H9 (cell line): ENCODE measurements at regions not wholly inside any gene's neighbourhood (a gene's known extent, or its start where the extent isn't known, plus 50 kb on each side); places are given as distances from the start of the nearest gene placed in this dataset.

Experiments
- DNase-seq: peaks from one replicate; pipeline ENCODE4 v3.0.0-alpha.2; 2017
- H2AFZ ChIP-seq: one replicate; pipeline ENCODE4 v1.6.1; 2013; ENCODE audit warnings: mild to moderate bottlenecking, low read length, control low read depth, moderate library complexity
- H2AK5ac ChIP-seq: 2 replicates; pipeline ENCODE4 v1.6.1; 2013; ENCODE audit warnings: low read length, control low read depth, mixed read lengths; ENCODE audit not compliant: insufficient read length
- H2BK120ac ChIP-seq: one replicate; pipeline ENCODE4 v1.6.1; 2013; ENCODE audit warnings: low read depth, mild to moderate bottlenecking, low read length, control low read depth, inconsistent platforms; ENCODE audit not compliant: poor library complexity, severe bottlenecking
- H2BK12ac ChIP-seq: 2 replicates; pipeline ENCODE4 v1.6.1; 2013; ENCODE audit warnings: low read length, control low read depth, mixed read lengths, low read depth; ENCODE audit not compliant: insufficient read length
- H2BK15ac ChIP-seq: 2 replicates; pipeline ENCODE4 v1.6.1; 2013; ENCODE audit warnings: low read depth, low read length, control low read depth
- H2BK20ac ChIP-seq: one replicate; pipeline ENCODE4 v1.6.1; 2013; ENCODE audit warnings: low read depth, mild to moderate bottlenecking, low read length, control low read depth, inconsistent platforms; ENCODE audit not compliant: poor library complexity, severe bottlenecking
- H2BK5ac ChIP-seq: 2 replicates; pipeline ENCODE4 v1.6.1; 2013; ENCODE audit warnings: low read length, control low read depth, mixed read lengths; ENCODE audit not compliant: insufficient read length
- H3K14ac ChIP-seq: 2 replicates; pipeline ENCODE4 v1.6.1; 2013; ENCODE audit warnings: low read length, control low read depth; ENCODE audit not compliant: insufficient read depth
- H3K18ac ChIP-seq: 2 replicates; pipeline ENCODE4 v1.6.1; 2013; ENCODE audit warnings: low read depth, mild to moderate bottlenecking, mixed read lengths, low read length, control low read depth; ENCODE audit not compliant: insufficient read length
- H3K23ac ChIP-seq: 2 replicates; pipeline ENCODE4 v1.6.1; 2013; ENCODE audit warnings: low read length, control low read depth, mixed read lengths, low read depth; ENCODE audit not compliant: insufficient read length
- H3K23me2 ChIP-seq: 2 replicates; pipeline ENCODE4 v1.6.1; 2013; ENCODE audit warnings: low read depth, mild to moderate bottlenecking, mixed read lengths, low read length, control low read depth; ENCODE audit not compliant: insufficient read length, poor library complexity, severe bottlenecking
- H3K27ac ChIP-seq: 2 replicates; pipeline ENCODE4 v1.5.1; 2013; ENCODE audit warnings: low read length, control low read depth, mixed read lengths, low read depth; ENCODE audit not compliant: insufficient read length
- H3K27me3 ChIP-seq: 2 replicates; pipeline ENCODE4 v1.6.1; 2013; ENCODE audit warnings: low read length, control low read depth, inconsistent platforms; ENCODE audit not compliant: insufficient read depth
- H3K4ac ChIP-seq: 2 replicates; pipeline ENCODE4 v1.6.1; 2013; ENCODE audit warnings: low read depth, mild to moderate bottlenecking, control low read depth, inconsistent platforms, low read length, moderate library complexity
- H3K4me1 ChIP-seq: 2 replicates; pipeline ENCODE4 v1.6.1; 2013; ENCODE audit warnings: low read length, control low read depth, inconsistent platforms; ENCODE audit not compliant: insufficient read depth
- H3K4me2 ChIP-seq: 2 replicates; pipeline ENCODE4 v1.6.1; 2013; ENCODE audit warnings: low read length, control low read depth, mixed read lengths; ENCODE audit not compliant: insufficient read length, insufficient read depth
- H3K56ac ChIP-seq: 2 replicates; pipeline ENCODE4 v1.6.1; 2013; ENCODE audit warnings: low read depth, mild to moderate bottlenecking, mixed read lengths, low read length, control low read depth; ENCODE audit not compliant: insufficient read length
- H3K79me1 ChIP-seq: 2 replicates; pipeline ENCODE4 v1.6.1; 2013; ENCODE audit warnings: low read depth, mild to moderate bottlenecking, moderate library complexity, low read length, control low read depth, inconsistent platforms; ENCODE audit not compliant: insufficient read depth, poor library complexity, severe bottlenecking
- H3K79me2 ChIP-seq: 2 replicates; pipeline ENCODE4 v1.6.1; 2013; ENCODE audit warnings: low read length, control low read depth, inconsistent platforms; ENCODE audit not compliant: insufficient read depth
- H3K9ac ChIP-seq: 2 replicates; pipeline ENCODE4 v1.6.1; 2013; ENCODE audit warnings: low read length, control low read depth, mixed read lengths; ENCODE audit not compliant: insufficient read length; ENCODE audit errors: extremely low read depth
- H3K9me3 ChIP-seq: one replicate; pipeline ENCODE4 v1.6.1; 2013; ENCODE audit warnings: low read depth, low read length, inconsistent platforms; ENCODE audit not compliant: control insufficient read depth
- H3T11ph ChIP-seq: one replicate; pipeline ENCODE4 v1.6.1; 2013; ENCODE audit warnings: mild to moderate bottlenecking, low read length, control low read depth, inconsistent platforms
- H4K20me1 ChIP-seq: one replicate; pipeline ENCODE4 v1.6.1; 2013; ENCODE audit not compliant: control insufficient read depth, insufficient read length, insufficient read depth
- H4K5ac ChIP-seq: 2 replicates; pipeline ENCODE4 v1.6.1; 2013; ENCODE audit warnings: low read depth, mild to moderate bottlenecking, mixed read lengths, low read length, control low read depth; ENCODE audit not compliant: insufficient read length
- H4K8ac ChIP-seq: replicated peaks from 2 replicates; pipeline ENCODE4 v1.6.1; 2013; ENCODE audit warnings: low read length, control low read depth, mixed read lengths, low read depth; ENCODE audit not compliant: insufficient read length
- H4K91ac ChIP-seq: 2 replicates; pipeline ENCODE4 v1.6.1; 2013; ENCODE audit warnings: low read depth, mild to moderate bottlenecking, moderate library complexity, mixed read lengths, low read length, control low read depth; ENCODE audit not compliant: insufficient read length
- H3K27ac Mint-ChIP-seq, 3 experiments: 2 replicates in 2 of 3; 3 replicates in 1 of 3; pipeline ENCODE4 v1.8.0; 2020 to 2021; ENCODE audit warnings: mixed read lengths in 3 of 3, mild to moderate bottlenecking in 1 of 3, moderate library complexity in 1 of 3
- H3K27me3 Mint-ChIP-seq: 2 replicates; pipeline ENCODE4 v1.8.0; 2021; ENCODE audit warnings: low read depth, mild to moderate bottlenecking, moderate library complexity, mixed read lengths
- H3K36me3 Mint-ChIP-seq, 3 experiments: 2 replicates in 2 of 3; 3 replicates in 1 of 3; pipeline ENCODE4 v1.8.0; 2020 to 2021; ENCODE audit warnings: low read depth in 3 of 3, mixed read lengths in 3 of 3; ENCODE audit not compliant: insufficient read depth in 1 of 3
- H3K4me1 Mint-ChIP-seq, 2 experiments: 2 replicates each; pipeline ENCODE4 v1.8.0; 2020; ENCODE audit warnings: mixed read lengths in 2 of 2
- H3K4me3 Mint-ChIP-seq, 2 experiments: 2 replicates in 1 of 2; 3 replicates in 1 of 2; pipeline ENCODE4 v1.8.0; 2020 to 2021; ENCODE audit warnings: mild to moderate bottlenecking in 2 of 2, mixed read lengths in 2 of 2, moderate library complexity in 1 of 2
- H3K9me3 Mint-ChIP-seq, 2 experiments: 2 replicates in 1 of 2; 3 replicates in 1 of 2; pipeline ENCODE4 v1.8.0; 2020; ENCODE audit warnings: mild to moderate bottlenecking in 2 of 2, mixed read lengths in 2 of 2, moderate library complexity in 1 of 2
- CTCF ChIP-seq: fragments of 200-600 bp; sonication (generic); conservative IDR thresholded peaks from 3 replicates; pipeline ENCODE4 v1.8.0; 2021; ENCODE audit warnings: antibody characterized with exemption, mild to moderate bottlenecking
- WGBS: extraction: QIAGEN DNeasy Blood & Tissue Kit; methylation state at CpG from one replicate; pipeline ENCODE4 v1.1.7; 2013; ENCODE audit warnings: missing lambda C conversion rate, low lambda C conversion rate, mixed read lengths; ENCODE audit not compliant: insufficient read length; ENCODE audit errors: extremely low coverage; 5-methylcytosine and 5-hydroxymethylcytosine counted together

GRCh38 chr18:2212598-2213205 is 358.6 kb downstream of the METTL4 start:
- Mint-ChIP-seq H3K4me1 (0 out of 4 replicates have a peak, but pooled peaks cover 0 to 2% of the 10 kb centered on the region in 2 experiments), H3K27me3 (no peaks in the 10 kb centered on the region; the same call in 1 of the 2 replicates), H3K27ac (no peak overlapping the region), H3K4me3 (no peak overlapping the region), H3K9me3 (peaks cover 2 to 9% of the 10 kb centered on the region in 2 experiments; a peak in 2 of 5 replicates), H3K36me3 (no peaks in the 10 kb centered on the region; a peak in 1 of 7 replicates)
- Histone ChIP-seq H2BK15ac (no peak overlapping the region), H3K4ac (no peak overlapping the region), H3K9me3 (no peaks in the 10 kb centered on the region), H4K8ac (no peak overlapping the region), H3K23me2 (no peaks in the 10 kb centered on the region), H2AFZ (no peak overlapping the region), H3K79me2 (no peaks in the 10 kb centered on the region), H2BK120ac (no peak overlapping the region), H3T11ph (no peak overlapping the region), H2BK20ac (no peak overlapping the region), H3K14ac (no peak overlapping the region), H3K23ac (no peak overlapping the region), H4K5ac (no peak overlapping the region), H3K4me1 (no peaks in the 10 kb centered on the region), H2AK5ac (no peak overlapping the region), H2BK5ac (no peak overlapping the region), H3K9ac (no peak overlapping the region), H2BK12ac (no peak overlapping the region), H3K79me1 (no peaks in the 10 kb centered on the region), H3K18ac (no peak overlapping the region), H3K4me2 (no peak overlapping the region), H4K20me1 (no peaks in the 10 kb centered on the region), H3K56ac (no peak overlapping the region), H4K91ac (no peak overlapping the region), H3K27me3 (no peaks in the 10 kb centered on the region), H3K27ac (no peak overlapping the region)
- WGBS: no CpG with 5 or more reads among the region's 1 CpG
- no peak for DNase-seq
- TF ChIP-seq CTCF: no peak
